SK-N-SH treated with all-trans-retinoic acid at 6 μM for 48 hours (cell line): ENCODE measurements at regions not wholly inside any gene's neighbourhood (a gene's known extent, or its start where the extent isn't known, plus 50 kb on each side); places are given as distances from the start of the nearest gene placed in this dataset.

ENCODE experiments used
- ATAC-seq: fragments of 200-7000 bp; cut with Tn5 transposase; 3 replicates; pipeline ENCODE4 v1.9.1; 2020; ENCODE audit warnings: mild to moderate bottlenecking, moderate library complexity
- ARNTL ChIP-seq: fragments of 450-650 bp; formaldehyde crosslinking; IDR thresholded peaks from 2 replicates; pipeline ENCODE4 v1.5.0; 2020; ENCODE audit warnings: low read depth, mild to moderate bottlenecking, moderate library complexity, borderline replicate concordance
- BACH2 ChIP-seq: fragments of 250-450 bp; sonication (Bioruptor Pico); IDR thresholded peaks from 2 replicates; pipeline ENCODE4 v1.9.0; 2021; ENCODE audit warnings: mild to moderate bottlenecking, borderline replicate concordance
- ESRRG ChIP-seq: fragments of 250-450 bp; sonication (Bioruptor Pico); IDR thresholded peaks from 2 replicates; pipeline ENCODE4 v1.6.1; 2021; ENCODE audit warnings: mild to moderate bottlenecking
- GLIS3 ChIP-seq: fragments of 250-450 bp; sonication (Bioruptor Pico); IDR thresholded peaks from 2 replicates; pipeline ENCODE4 v1.5.0; 2020; ENCODE audit warnings: mild to moderate bottlenecking, moderate library complexity
- ISL1 ChIP-seq: fragments of 250-450 bp; sonication (Bioruptor Pico); IDR thresholded peaks from 2 replicates; pipeline ENCODE4 v2.1.2; 2022; ENCODE audit warnings: mild to moderate bottlenecking, moderate library complexity
- OSR1 ChIP-seq: fragments of 250-450 bp; sonication (Bioruptor Pico); IDR thresholded peaks from 2 replicates; pipeline ENCODE4 v1.8.0; 2022; ENCODE audit warnings: moderate library complexity, mild to moderate bottlenecking, inconsistent platforms
- PPARA ChIP-seq: fragments of 250-450 bp; sonication (Bioruptor Pico); IDR thresholded peaks from 2 replicates; pipeline ENCODE4 v1.5.0; 2020; ENCODE audit warnings: mild to moderate bottlenecking, borderline replicate concordance
- RARB ChIP-seq: fragments of 250-450 bp; sonication (Bioruptor Pico); IDR thresholded peaks from 2 replicates; pipeline ENCODE4 v1.8.0; 2021; ENCODE audit warnings: mild to moderate bottlenecking, moderate library complexity
- SNAI2 ChIP-seq: fragments of 250-450 bp; sonication (Bioruptor Pico); IDR thresholded peaks from 2 replicates; pipeline ENCODE4 v1.5.0; 2020; ENCODE audit warnings: mild to moderate bottlenecking, moderate library complexity
- TCF4 ChIP-seq: fragments of 250-450 bp; sonication (Bioruptor Pico); IDR thresholded peaks from 2 replicates; pipeline ENCODE4 v1.8.0; 2021; ENCODE audit warnings: mild to moderate bottlenecking, moderate library complexity, borderline replicate concordance
- TOX ChIP-seq: fragments of 250-450 bp; sonication (Bioruptor Pico); IDR thresholded peaks from 2 replicates; pipeline ENCODE4 v1.8.0; 2021; ENCODE audit warnings: mild to moderate bottlenecking, moderate library complexity, borderline replicate concordance
- ZFP3 ChIP-seq: fragments of 250-450 bp; sonication (Bioruptor Pico); IDR thresholded peaks from 2 replicates; pipeline ENCODE4 v1.5.0; 2020; ENCODE audit warnings: mild to moderate bottlenecking, moderate library complexity
- ZFP30 ChIP-seq: fragments of 450-650 bp; formaldehyde crosslinking; IDR thresholded peaks from 2 replicates; pipeline ENCODE4 v1.5.0; 2022; ENCODE audit warnings: mild to moderate bottlenecking, moderate library complexity
- ZNF565 ChIP-seq: fragments of 450-650 bp; formaldehyde crosslinking; conservative IDR thresholded peaks from 2 replicates; pipeline ENCODE4 v1.5.0; 2020; ENCODE audit warnings: low read depth, mild to moderate bottlenecking, moderate library complexity
- ZNF70 ChIP-seq: fragments of 450-650 bp; formaldehyde crosslinking; IDR thresholded peaks from 2 replicates; pipeline ENCODE4 v1.5.0; 2020; ENCODE audit warnings: mild to moderate bottlenecking, moderate library complexity
- ZNF8 ChIP-seq: fragments of 450-650 bp; formaldehyde crosslinking; IDR thresholded peaks from 2 replicates; pipeline ENCODE4 v1.5.0; 2020; ENCODE audit warnings: mild to moderate bottlenecking, moderate library complexity
- TF ChIP-seq, protein P1 (sequence below): fragments of 250-450 bp; sonication (Bioruptor Pico); IDR thresholded peaks from 2 replicates; pipeline ENCODE4 v1.8.0; 2021; ENCODE audit warnings: low read depth, mild to moderate bottlenecking, moderate library complexity, borderline replicate concordance
- TF ChIP-seq, protein P2 (sequence below): fragments of 250-450 bp; sonication (Bioruptor Pico); IDR thresholded peaks from 2 replicates; pipeline ENCODE4 v1.5.0; 2020; ENCODE audit warnings: mild to moderate bottlenecking, moderate library complexity
- TF ChIP-seq, protein P3 (sequence below): fragments of 250-450 bp; sonication (Bioruptor Pico); IDR thresholded peaks from 2 replicates; pipeline ENCODE4 v1.8.0; 2020; ENCODE audit warnings: mild to moderate bottlenecking, moderate library complexity, borderline replicate concordance

DNA sequence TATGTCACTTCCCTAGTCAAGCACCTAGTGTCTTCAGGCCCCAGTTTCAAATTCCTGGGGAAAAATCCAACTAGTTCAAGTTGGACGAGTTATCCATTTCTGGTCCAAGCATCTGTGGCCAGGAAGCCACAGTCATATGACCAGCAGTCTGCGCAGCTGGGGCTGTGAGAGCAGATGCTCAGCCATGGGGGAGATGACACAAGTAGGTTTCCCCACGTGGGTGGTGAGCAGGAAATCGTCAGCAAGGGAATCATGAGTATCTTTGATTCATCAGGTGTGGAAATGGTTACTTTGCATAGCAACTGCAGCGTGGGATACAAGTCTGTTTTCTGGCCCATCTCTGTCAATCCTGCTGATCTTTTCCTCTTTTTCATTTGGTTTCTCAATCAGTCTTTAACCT, 185.3 kb downstream of the C11orf91 start:
- TF ChIP-seq OSR1 (CRISPR knock-in tag), result no peak
- no peak for TF ChIP-seq ESRRG (CRISPR knock-in tag)
- TF ChIP-seq SNAI2 (CRISPR knock-in tag), result no peak
- no peak for TF ChIP-seq ZNF70 (CRISPR knock-in tag)
- TF ChIP-seq, protein P1, sequence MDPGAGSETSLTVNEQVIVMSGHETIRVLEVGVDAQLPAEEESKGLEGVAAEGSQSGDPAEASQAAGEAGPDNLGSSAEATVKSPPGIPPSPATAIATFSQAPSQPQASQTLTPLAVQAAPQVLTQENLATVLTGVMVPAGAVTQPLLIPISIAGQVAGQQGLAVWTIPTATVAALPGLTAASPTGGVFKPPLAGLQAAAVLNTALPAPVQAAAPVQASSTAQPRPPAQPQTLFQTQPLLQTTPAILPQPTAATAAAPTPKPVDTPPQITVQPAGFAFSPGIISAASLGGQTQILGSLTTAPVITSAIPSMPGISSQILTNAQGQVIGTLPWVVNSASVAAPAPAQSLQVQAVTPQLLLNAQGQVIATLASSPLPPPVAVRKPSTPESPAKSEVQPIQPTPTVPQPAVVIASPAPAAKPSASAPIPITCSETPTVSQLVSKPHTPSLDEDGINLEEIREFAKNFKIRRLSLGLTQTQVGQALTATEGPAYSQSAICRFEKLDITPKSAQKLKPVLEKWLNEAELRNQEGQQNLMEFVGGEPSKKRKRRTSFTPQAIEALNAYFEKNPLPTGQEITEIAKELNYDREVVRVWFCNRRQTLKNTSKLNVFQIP (CRISPR knock-in tag), result no peak
- no peak for TF ChIP-seq ZNF565 (CRISPR knock-in tag)
- TF ChIP-seq RARB (CRISPR knock-in tag), result no peak
- TF ChIP-seq TOX (CRISPR knock-in tag), result no peak
- no peak for TF ChIP-seq TCF4 (CRISPR knock-in tag)
- TF ChIP-seq ZFP3 (CRISPR knock-in tag), result no peak
- TF ChIP-seq ISL1 (CRISPR knock-in tag), result no peak
- no peak for TF ChIP-seq ZFP30 (CRISPR knock-in tag)
- TF ChIP-seq, protein P2, sequence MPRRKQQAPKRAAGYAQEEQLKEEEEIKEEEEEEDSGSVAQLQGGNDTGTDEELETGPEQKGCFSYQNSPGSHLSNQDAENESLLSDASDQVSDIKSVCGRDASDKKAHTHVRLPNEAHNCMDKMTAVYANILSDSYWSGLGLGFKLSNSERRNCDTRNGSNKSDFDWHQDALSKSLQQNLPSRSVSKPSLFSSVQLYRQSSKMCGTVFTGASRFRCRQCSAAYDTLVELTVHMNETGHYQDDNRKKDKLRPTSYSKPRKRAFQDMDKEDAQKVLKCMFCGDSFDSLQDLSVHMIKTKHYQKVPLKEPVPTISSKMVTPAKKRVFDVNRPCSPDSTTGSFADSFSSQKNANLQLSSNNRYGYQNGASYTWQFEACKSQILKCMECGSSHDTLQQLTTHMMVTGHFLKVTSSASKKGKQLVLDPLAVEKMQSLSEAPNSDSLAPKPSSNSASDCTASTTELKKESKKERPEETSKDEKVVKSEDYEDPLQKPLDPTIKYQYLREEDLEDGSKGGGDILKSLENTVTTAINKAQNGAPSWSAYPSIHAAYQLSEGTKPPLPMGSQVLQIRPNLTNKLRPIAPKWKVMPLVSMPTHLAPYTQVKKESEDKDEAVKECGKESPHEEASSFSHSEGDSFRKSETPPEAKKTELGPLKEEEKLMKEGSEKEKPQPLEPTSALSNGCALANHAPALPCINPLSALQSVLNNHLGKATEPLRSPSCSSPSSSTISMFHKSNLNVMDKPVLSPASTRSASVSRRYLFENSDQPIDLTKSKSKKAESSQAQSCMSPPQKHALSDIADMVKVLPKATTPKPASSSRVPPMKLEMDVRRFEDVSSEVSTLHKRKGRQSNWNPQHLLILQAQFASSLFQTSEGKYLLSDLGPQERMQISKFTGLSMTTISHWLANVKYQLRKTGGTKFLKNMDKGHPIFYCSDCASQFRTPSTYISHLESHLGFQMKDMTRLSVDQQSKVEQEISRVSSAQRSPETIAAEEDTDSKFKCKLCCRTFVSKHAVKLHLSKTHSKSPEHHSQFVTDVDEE (CRISPR knock-in tag), result no peak
- no peak for ATAC-seq

DNA sequence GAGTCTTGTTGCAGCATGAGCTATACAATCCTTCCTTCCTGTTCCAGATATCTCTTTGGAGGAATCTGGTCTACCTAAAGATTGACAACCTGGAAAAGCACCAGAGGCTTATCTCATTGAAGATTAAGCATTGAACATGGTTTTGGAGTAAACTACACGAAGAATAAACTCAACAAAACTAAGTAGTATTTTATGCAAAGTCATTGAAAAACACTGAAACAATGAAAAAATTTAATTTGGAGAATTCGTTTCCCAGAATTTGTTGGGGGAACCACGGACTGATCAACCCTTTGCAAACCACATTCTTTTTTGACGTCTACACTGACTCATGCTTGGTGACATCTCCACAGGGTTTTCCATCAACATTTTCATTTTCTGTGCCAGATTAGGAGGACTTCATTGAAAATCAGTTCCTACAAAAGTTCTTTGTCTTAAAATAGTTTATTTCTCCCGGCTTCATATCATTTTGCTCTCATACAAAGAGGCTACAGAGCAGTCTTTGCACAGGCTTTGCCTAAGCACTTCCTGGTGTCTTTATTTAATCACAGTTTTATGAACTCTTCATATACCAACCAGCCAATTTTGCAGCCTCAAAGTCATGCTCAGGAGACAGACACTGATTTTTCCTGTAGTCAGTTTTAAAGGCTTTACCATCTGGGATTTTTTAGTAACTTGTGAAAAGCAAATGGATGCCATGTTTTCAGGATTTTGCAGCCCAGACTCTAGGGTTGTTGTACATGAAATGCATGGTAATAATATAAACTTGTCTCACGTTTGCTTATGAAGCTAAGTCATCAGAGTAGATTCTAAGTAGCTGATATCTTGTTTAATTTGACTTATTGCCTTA, 186.3 kb downstream of the C11orf91 start:
- TF ChIP-seq SNAI2 (CRISPR knock-in tag) (no peak), ZNF8 (CRISPR knock-in tag) (no peak), ZNF70 (CRISPR knock-in tag) (no peak), ZNF565 (CRISPR knock-in tag) (no peak), BACH2 (CRISPR knock-in tag) (no peak), ARNTL (CRISPR knock-in tag) (no peak), GLIS3 (no peak), RARB (CRISPR knock-in tag) (no peak), OSR1 (CRISPR knock-in tag) (no peak), PPARA (CRISPR knock-in tag) (no peak), ZFP30 (CRISPR knock-in tag) (no peak)
- TF ChIP-seq, protein P1 (CRISPR knock-in tag), result no peak
- TF ChIP-seq, protein P2 (CRISPR knock-in tag), result no peak
- TF ChIP-seq, protein P3, sequence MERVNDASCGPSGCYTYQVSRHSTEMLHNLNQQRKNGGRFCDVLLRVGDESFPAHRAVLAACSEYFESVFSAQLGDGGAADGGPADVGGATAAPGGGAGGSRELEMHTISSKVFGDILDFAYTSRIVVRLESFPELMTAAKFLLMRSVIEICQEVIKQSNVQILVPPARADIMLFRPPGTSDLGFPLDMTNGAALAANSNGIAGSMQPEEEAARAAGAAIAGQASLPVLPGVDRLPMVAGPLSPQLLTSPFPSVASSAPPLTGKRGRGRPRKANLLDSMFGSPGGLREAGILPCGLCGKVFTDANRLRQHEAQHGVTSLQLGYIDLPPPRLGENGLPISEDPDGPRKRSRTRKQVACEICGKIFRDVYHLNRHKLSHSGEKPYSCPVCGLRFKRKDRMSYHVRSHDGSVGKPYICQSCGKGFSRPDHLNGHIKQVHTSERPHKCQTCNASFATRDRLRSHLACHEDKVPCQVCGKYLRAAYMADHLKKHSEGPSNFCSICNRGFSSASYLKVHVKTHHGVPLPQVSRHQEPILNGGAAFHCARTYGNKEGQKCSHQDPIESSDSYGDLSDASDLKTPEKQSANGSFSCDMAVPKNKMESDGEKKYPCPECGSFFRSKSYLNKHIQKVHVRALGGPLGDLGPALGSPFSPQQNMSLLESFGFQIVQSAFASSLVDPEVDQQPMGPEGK (CRISPR knock-in tag), result no peak
- ATAC-seq, result no peak
